ENCODE measurements at regions not wholly inside any gene's neighbourhood (a gene's known extent, or its start where the extent isn't known, plus 50 kb on each side); places are given as distances from the start of the nearest gene placed in this dataset.

- no peak overlapping the region for H3K27ac Mint-ChIP-seq (ENCODE audit: unreplicated experiment)
- H3K27me3 Mint-ChIP-seq (ENCODE audit: insufficient read depth, unreplicated experiment): no peaks in the 10 kb centered on the region
- no peaks in the 10 kb centered on the region for H3K9me3 Mint-ChIP-seq (ENCODE audit: unreplicated experiment)
- Histone ChIP-seq H3K27me3 (replicated peaks; ENCODE audit: control insufficient read depth, insufficient read depth, low read length) (no peaks in the 10 kb centered on the region), H3K4me3 (ENCODE audit: low read depth, low read length) (no peak overlapping the region), H3K9me3 (no peaks in the 10 kb centered on the region), H3K36me3 (ENCODE audit: control insufficient read depth, insufficient read depth, low read length) (no peaks in the 10 kb centered on the region), H3K4me1 (peaks cover 10% of the 10 kb centered on the region; the same call in 1 of the 2 replicates)
- BruUV-seq (replicated peaks): TSS peak; percentile 13
- H3K4me1 Mint-ChIP-seq (ENCODE audit: low read depth, unreplicated experiment): no peaks in the 10 kb centered on the region
- DNase-seq: no peak
- POLR2A ChIA-PET: no interaction called here
- H3K36me3 Mint-ChIP-seq (ENCODE audit: insufficient read depth, unreplicated experiment): no peaks in the 10 kb centered on the region
- intact Hi-C loops (cut with micrococcal nuclease; ENCODE audit: unreplicated experiment): no loop called here
- CTCF ChIA-PET: no interaction called here
- H3K4me3 Mint-ChIP-seq (ENCODE audit: unreplicated experiment): no peak overlapping the region
- TF ChIP-seq CTCF (IDR thresholded peaks at IDR 0.05; ENCODE audit: insufficient read depth in 1 of 2, low read depth in 1 of 2, low read length in 1 of 2, severe bottlenecking in 1 of 2, unreplicated experiment in 1 of 2): no peak
These were observed 482.4 kb downstream of the CDH10 start for GRCh38 chr5:24162343-24162742.

GRCh38 chr5:24163091-24163490 is 481.7 kb downstream of the CDH10 start:
- no peak overlapping the region for H3K27ac Mint-ChIP-seq (ENCODE audit: unreplicated experiment)
- no peaks in the 10 kb centered on the region for H3K36me3 Mint-ChIP-seq (ENCODE audit: insufficient read depth, unreplicated experiment)
- H3K27me3 Mint-ChIP-seq (ENCODE audit: insufficient read depth, unreplicated experiment): no peaks in the 10 kb centered on the region
- Histone ChIP-seq H3K4me3 (ENCODE audit: low read depth, low read length) (no peak overlapping the region), H3K27me3 (replicated peaks; ENCODE audit: control insufficient read depth, insufficient read depth, low read length) (no peaks in the 10 kb centered on the region), H3K9me3 (no peaks in the 10 kb centered on the region), H3K36me3 (ENCODE audit: control insufficient read depth, insufficient read depth, low read length) (no peaks in the 10 kb centered on the region), H3K4me1 (peaks cover 10% of the 10 kb centered on the region; the same call in 1 of the 2 replicates)
- TF ChIP-seq CTCF (IDR thresholded peaks at IDR 0.05; ENCODE audit: insufficient read depth in 1 of 2, low read depth in 1 of 2, low read length in 1 of 2, severe bottlenecking in 1 of 2, unreplicated experiment in 1 of 2): no peak
- intact Hi-C loops (cut with micrococcal nuclease; ENCODE audit: unreplicated experiment): no loop called here
- ChIA-PET POLR2A (no interaction called here), CTCF (no interaction called here)
- no TSS peak for BruUV-seq (replicated peaks)
- no peaks in the 10 kb centered on the region for H3K4me1 Mint-ChIP-seq (ENCODE audit: low read depth, unreplicated experiment)
- H3K9me3 Mint-ChIP-seq (ENCODE audit: unreplicated experiment): no peaks in the 10 kb centered on the region
- no peak overlapping the region for H3K4me3 Mint-ChIP-seq (ENCODE audit: unreplicated experiment)
- peak in 1 of 2 experiments; percentile 30 for DNase-seq

- Mint-ChIP-seq H3K36me3 (ENCODE audit: insufficient read depth, unreplicated experiment) (no peaks in the 10 kb centered on the region), H3K27me3 (ENCODE audit: insufficient read depth, unreplicated experiment) (no peaks in the 10 kb centered on the region), H3K9me3 (ENCODE audit: unreplicated experiment) (no peaks in the 10 kb centered on the region), H3K27ac (ENCODE audit: unreplicated experiment) (no peak overlapping the region), H3K4me1 (ENCODE audit: low read depth, unreplicated experiment) (no peaks in the 10 kb centered on the region), H3K4me3 (ENCODE audit: unreplicated experiment) (no peak overlapping the region)
- no peak for DNase-seq
- Histone ChIP-seq H3K4me1 (peaks cover 5% of the 10 kb centered on the region; the same call in 1 of the 2 replicates), H3K36me3 (ENCODE audit: control insufficient read depth, insufficient read depth, low read length) (no peaks in the 10 kb centered on the region), H3K27me3 (replicated peaks; ENCODE audit: control insufficient read depth, insufficient read depth, low read length) (no peaks in the 10 kb centered on the region), H3K9me3 (no peaks in the 10 kb centered on the region), H3K4me3 (ENCODE audit: low read depth, low read length) (no peak overlapping the region)
- no TSS peak for BruUV-seq (replicated peaks)
- intact Hi-C loops (cut with micrococcal nuclease; ENCODE audit: unreplicated experiment): no loop called here
- no peak for TF ChIP-seq CTCF (IDR thresholded peaks at IDR 0.05; ENCODE audit: insufficient read depth in 1 of 2, low read depth in 1 of 2, low read length in 1 of 2, severe bottlenecking in 1 of 2, unreplicated experiment in 1 of 2)
- CTCF ChIA-PET: no interaction called here
- POLR2A ChIA-PET: no interaction called here
These were observed 477.0 kb downstream of the CDH10 start for GRCh38 chr5:24167806-24168205.

Data from Caco-2 (cell line).